HG02759 (cell line): ENCODE measurements at regions not wholly inside any gene's neighbourhood (a gene's known extent, or its start where the extent isn't known, plus 50 kb on each side); places are given as distances from the start of the nearest gene placed in this dataset.
A peak's percentile ranks its signal among the peaks of the same experiment; 100 is the strongest.
"Not testable (repeated sequence)": the region's sequence is repeated elsewhere in the genome, so short reads cannot be mapped to it uniquely, and the experiment has no call there.

ENCODE experiments used
- ATAC-seq: cut with Tn5 transposase; IDR thresholded peaks from one replicate; pipeline ENCODE4 v1.9.1; 2021; ENCODE audit warnings: mild to moderate bottlenecking, moderate library complexity; ENCODE audit not compliant: unreplicated experiment

GRCh38 chr6:28825732-28826293 is 98.0 kb downstream of the TRIM27 start:
- no peak for ATAC-seq

GRCh38 chr6:28831683-28832082 is 92.1 kb downstream of the TRIM27 start:
- ATAC-seq = not testable (repeated sequence)

- not testable (repeated sequence) for ATAC-seq
Measured at GRCh38 chr6:28836703-28837102, 87.1 kb downstream of the TRIM27 start.

- ATAC-seq = peak; percentile 65
Measured at GRCh38 chr6:28838289-28838633, 85.5 kb downstream of the TRIM27 start.

GRCh38 chr6:28838634-28839442 is 84.9 kb downstream of the TRIM27 start:
- peak; percentile 82 for ATAC-seq

GRCh38 chr6:28839443-28840120 is 84.2 kb downstream of the TRIM27 start:
- no peak for ATAC-seq

GRCh38 chr6:28841290-28841689 is 82.5 kb downstream of the TRIM27 start:
- ATAC-seq = no peak

GRCh38 chr6:28848756-28849155 is 75.0 kb downstream of the TRIM27 start:
- ATAC-seq = not testable (repeated sequence)
